ENCODE measurements at regions not wholly inside any gene's neighbourhood (a gene's known extent, or its start where the extent isn't known, plus 50 kb on each side); places are given as distances from the start of the nearest gene placed in this dataset.
"Not testable (repeated sequence)": the region's sequence is repeated elsewhere in the genome, so short reads cannot be mapped to it uniquely, and the experiment has no call there.

- H3K4me3 Mint-ChIP-seq; H3K4me1 Mint-ChIP-seq (ENCODE audit: low read depth); H3K27ac Mint-ChIP-seq; H3K36me3 Mint-ChIP-seq (ENCODE audit: low read depth); H3K27me3 Mint-ChIP-seq; intact Hi-C loops (cut with micrococcal nuclease); H3K9me3 Mint-ChIP-seq: not testable (repeated sequence)
Observed at GRCh38 chr10:28896791-28897409, 219.6 kb downstream of the BAMBI start.

- intact Hi-C loops (cut with micrococcal nuclease) = no loop called here
- no peaks in the 10 kb centered on the region for H3K9me3 Mint-ChIP-seq
- H3K27ac Mint-ChIP-seq = no peak overlapping the region
- no peaks in the 10 kb centered on the region for H3K27me3 Mint-ChIP-seq
- H3K4me1 Mint-ChIP-seq (ENCODE audit: low read depth) = no peaks in the 10 kb centered on the region
- no peak overlapping the region for H3K4me3 Mint-ChIP-seq
- H3K36me3 Mint-ChIP-seq (ENCODE audit: low read depth) = no peaks in the 10 kb centered on the region
Observed at GRCh38 chr10:28897617-28898464, 220.5 kb downstream of the BAMBI start.

DNA sequence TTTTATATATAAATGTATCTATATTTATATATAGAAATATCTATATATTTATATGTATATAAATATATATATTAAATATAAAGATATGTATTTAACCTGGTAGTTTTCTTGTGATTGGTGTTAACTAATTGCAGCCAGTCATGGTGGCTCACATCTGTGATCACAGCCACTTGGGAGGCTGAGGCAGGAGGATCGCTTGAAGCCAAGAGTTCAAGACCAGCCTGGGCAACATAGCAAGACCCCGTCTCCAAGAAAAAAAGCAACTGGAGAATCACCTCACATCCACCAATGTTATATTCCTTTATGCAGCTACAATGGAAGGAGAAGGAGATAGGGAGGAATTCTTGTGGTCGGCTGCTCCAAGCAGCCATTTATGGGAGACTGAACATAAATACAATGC is 224.9 kb downstream of the BAMBI start:
- Mint-ChIP-seq H3K9me3 (no peaks in the 10 kb centered on the region), H3K27ac (no peak overlapping the region), H3K36me3 (ENCODE audit: low read depth) (no peaks in the 10 kb centered on the region), H3K27me3 (no peaks in the 10 kb centered on the region), H3K4me3 (no peak overlapping the region), H3K4me1 (ENCODE audit: low read depth) (no peaks in the 10 kb centered on the region)
- intact Hi-C loops (cut with micrococcal nuclease) = no loop called here

DNA sequence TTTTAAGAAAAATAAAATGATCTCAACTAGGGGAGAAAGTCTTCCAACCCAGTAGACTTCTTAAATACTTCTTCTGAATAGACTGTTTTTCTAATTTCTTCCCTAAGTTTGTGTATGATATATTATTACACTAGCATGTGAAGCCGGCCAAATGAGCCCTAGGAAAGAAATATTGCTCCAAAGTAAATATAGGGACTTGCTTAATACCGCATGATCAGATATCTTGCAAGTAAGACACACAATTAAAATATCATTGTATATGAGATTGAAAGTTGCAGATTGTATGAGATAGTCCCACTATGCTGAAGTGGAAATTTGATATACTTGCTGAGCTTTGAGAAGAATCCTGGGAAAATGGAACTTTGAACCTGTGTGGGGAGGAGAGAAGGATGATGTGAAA is 225.7 kb downstream of the BAMBI start:
- no peaks in the 10 kb centered on the region for H3K4me1 Mint-ChIP-seq (ENCODE audit: low read depth)

DNA sequence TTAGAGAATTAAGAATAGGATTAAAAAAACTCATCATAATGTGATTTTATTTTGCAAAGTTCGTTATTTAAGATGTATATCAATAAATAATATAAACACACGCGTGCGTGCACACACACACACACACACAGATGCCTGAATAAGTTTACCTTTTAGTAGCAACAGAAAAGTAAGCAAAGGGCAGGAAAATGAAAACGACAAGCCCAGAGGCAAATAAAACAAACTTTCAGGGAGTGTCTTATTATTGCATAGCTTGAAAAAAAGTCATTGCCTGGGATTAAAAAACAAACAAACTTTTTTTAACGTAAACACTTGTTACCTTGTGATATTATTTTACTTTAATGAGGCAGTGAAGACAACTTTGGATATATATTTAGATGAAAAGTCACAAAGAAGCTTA is 226.4 kb downstream of the BAMBI start:
- Mint-ChIP-seq H3K27ac (no peak overlapping the region), H3K4me1 (ENCODE audit: low read depth) (no peaks in the 10 kb centered on the region), H3K27me3 (no peaks in the 10 kb centered on the region), H3K4me3 (no peak overlapping the region), H3K9me3 (no peaks in the 10 kb centered on the region), H3K36me3 (ENCODE audit: low read depth) (no peaks in the 10 kb centered on the region)
- intact Hi-C loops (cut with micrococcal nuclease) = no loop called here

More for the DNA sequence above, 225.7 kb downstream of the BAMBI start:
- intact Hi-C loops (cut with micrococcal nuclease) = no loop called here
- Mint-ChIP-seq H3K4me3 (no peak overlapping the region), H3K9me3 (no peaks in the 10 kb centered on the region), H3K27ac (no peak overlapping the region), H3K27me3 (no peaks in the 10 kb centered on the region), H3K36me3 (ENCODE audit: low read depth) (no peaks in the 10 kb centered on the region)

DNA sequence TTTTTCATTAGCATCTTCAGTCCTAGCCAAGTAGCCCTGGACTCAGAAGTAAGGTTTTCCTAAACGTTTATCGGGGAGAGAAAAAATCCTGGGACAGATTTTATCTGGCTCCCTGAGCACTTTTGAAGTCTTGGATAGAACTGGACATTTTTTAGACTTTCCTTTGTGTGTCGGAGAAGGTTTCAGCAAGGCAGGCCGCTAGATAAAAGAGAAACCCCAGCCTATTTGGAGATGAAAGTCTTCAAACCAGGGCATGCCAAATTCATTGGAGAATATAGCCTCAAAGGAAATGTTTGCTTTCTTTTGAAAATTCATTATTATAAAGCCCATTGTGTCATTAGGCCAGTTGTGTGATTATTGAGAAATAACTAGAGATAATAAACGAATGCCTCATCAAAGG is 228.1 kb downstream of the BAMBI start:
- intact Hi-C loops (cut with micrococcal nuclease) = no loop called here
- Mint-ChIP-seq H3K4me3 (no peak overlapping the region), H3K27me3 (no peaks in the 10 kb centered on the region), H3K9me3 (no peaks in the 10 kb centered on the region), H3K4me1 (ENCODE audit: low read depth) (no peaks in the 10 kb centered on the region), H3K27ac (no peak overlapping the region), H3K36me3 (ENCODE audit: low read depth) (no peaks in the 10 kb centered on the region)

DNA sequence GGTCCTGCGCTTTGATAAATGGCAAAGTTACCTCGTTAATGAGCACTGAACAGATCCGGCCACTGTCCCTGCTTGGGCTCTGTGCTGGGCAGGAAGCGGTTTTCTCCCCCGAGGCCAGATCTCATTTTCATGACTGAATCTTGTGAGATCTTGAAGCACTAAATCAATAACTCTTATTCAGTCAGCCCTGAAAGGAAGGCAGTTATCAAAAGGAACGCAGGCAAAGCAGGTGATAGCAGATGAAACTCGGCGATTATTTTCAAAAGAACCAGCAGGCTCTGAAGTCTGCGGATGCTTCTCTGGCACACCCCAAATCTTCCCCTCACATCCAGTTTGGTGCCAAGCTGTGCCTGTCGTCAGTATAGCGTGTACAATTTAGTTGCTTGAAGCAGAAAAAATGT is 228.7 kb downstream of the BAMBI start:
- Mint-ChIP-seq H3K9me3 (no peaks in the 10 kb centered on the region), H3K27me3 (no peaks in the 10 kb centered on the region), H3K27ac (no peak overlapping the region), H3K4me1 (ENCODE audit: low read depth) (no peaks in the 10 kb centered on the region), H3K4me3 (no peak overlapping the region), H3K36me3 (ENCODE audit: low read depth) (no peaks in the 10 kb centered on the region)
- intact Hi-C loops (cut with micrococcal nuclease) = no loop called here

GRCh38 chr10:28906415-28906814 is 229.1 kb downstream of the BAMBI start:
- H3K4me3 Mint-ChIP-seq = no peak overlapping the region
- H3K27me3 Mint-ChIP-seq = no peaks in the 10 kb centered on the region
- no peaks in the 10 kb centered on the region for H3K36me3 Mint-ChIP-seq (ENCODE audit: low read depth)
- H3K27ac Mint-ChIP-seq = no peak overlapping the region
- no peaks in the 10 kb centered on the region for H3K9me3 Mint-ChIP-seq
- intact Hi-C loops (cut with micrococcal nuclease) = no loop called here
- no peaks in the 10 kb centered on the region for H3K4me1 Mint-ChIP-seq (ENCODE audit: low read depth)

- no peak overlapping the region for H3K4me3 Mint-ChIP-seq
- intact Hi-C loops (cut with micrococcal nuclease) = no loop called here
- H3K9me3 Mint-ChIP-seq = no peaks in the 10 kb centered on the region
- H3K27me3 Mint-ChIP-seq = no peaks in the 10 kb centered on the region
- no peak overlapping the region for H3K27ac Mint-ChIP-seq
- H3K36me3 Mint-ChIP-seq (ENCODE audit: low read depth) = no peaks in the 10 kb centered on the region
- no peaks in the 10 kb centered on the region for H3K4me1 Mint-ChIP-seq (ENCODE audit: low read depth)
Observed at GRCh38 chr10:28906934-28907333, 229.6 kb downstream of the BAMBI start.

GRCh38 chr10:28909875-28910274 is 232.6 kb downstream of the BAMBI start:
- intact Hi-C loops (cut with micrococcal nuclease) = no loop called here
- H3K4me3 Mint-ChIP-seq = no peak overlapping the region
- no peak overlapping the region for H3K27ac Mint-ChIP-seq

GRCh38 chr10:28910956-28911355 is 233.6 kb downstream of the BAMBI start:
- no peaks in the 10 kb centered on the region for H3K9me3 Mint-ChIP-seq
- no peaks in the 10 kb centered on the region for H3K27me3 Mint-ChIP-seq
- no peak overlapping the region for H3K27ac Mint-ChIP-seq
- no peaks in the 10 kb centered on the region for H3K36me3 Mint-ChIP-seq (ENCODE audit: low read depth)
- H3K4me1 Mint-ChIP-seq (ENCODE audit: low read depth) = no peaks in the 10 kb centered on the region
- intact Hi-C loops (cut with micrococcal nuclease) = no loop called here
- no peak overlapping the region for H3K4me3 Mint-ChIP-seq

More at GRCh38 chr10:28909875-28910274, 232.6 kb downstream of the BAMBI start:
- Mint-ChIP-seq H3K36me3 (ENCODE audit: low read depth) (no peaks in the 10 kb centered on the region), H3K27me3 (no peaks in the 10 kb centered on the region), H3K9me3 (no peaks in the 10 kb centered on the region), H3K4me1 (ENCODE audit: low read depth) (no peaks in the 10 kb centered on the region)

DNA sequence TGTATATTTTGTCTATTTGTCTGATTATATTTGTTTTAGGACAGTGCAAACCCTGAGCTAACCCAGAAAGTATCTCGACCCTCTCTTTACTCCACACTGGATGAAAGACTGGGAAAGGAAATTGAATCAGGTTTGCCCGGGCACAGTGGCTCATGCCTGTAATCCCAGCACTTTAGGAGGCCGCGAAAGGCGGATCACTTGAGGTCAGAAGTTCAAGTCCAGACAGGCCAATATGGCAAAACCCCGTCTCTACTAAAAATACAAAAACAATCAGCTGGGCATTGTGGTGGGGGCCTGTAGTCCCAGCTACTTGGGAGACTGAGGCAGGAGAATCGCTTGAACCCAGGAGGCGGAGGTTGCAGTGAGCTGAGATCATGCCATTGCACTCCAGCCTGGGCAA is 234.2 kb downstream of the BAMBI start:
- H3K9me3 Mint-ChIP-seq; H3K36me3 Mint-ChIP-seq (ENCODE audit: low read depth); H3K4me3 Mint-ChIP-seq; H3K27ac Mint-ChIP-seq; H3K4me1 Mint-ChIP-seq (ENCODE audit: low read depth); intact Hi-C loops (cut with micrococcal nuclease); H3K27me3 Mint-ChIP-seq: not testable (repeated sequence)

GRCh38 chr10:28912017-28912783 is 234.9 kb downstream of the BAMBI start:
- peaks cover 4% of the 10 kb centered on the region for H3K27me3 Mint-ChIP-seq
- H3K4me3 Mint-ChIP-seq = no peak overlapping the region
- H3K36me3 Mint-ChIP-seq (ENCODE audit: low read depth) = no peaks in the 10 kb centered on the region
- intact Hi-C loops (cut with micrococcal nuclease) = no loop called here
- no peaks in the 10 kb centered on the region for H3K9me3 Mint-ChIP-seq
- H3K27ac Mint-ChIP-seq = no peak overlapping the region
- H3K4me1 Mint-ChIP-seq (ENCODE audit: low read depth) = no peaks in the 10 kb centered on the region
